Tibial artery (tissue), 4 donors: ENCODE measurements at regions not wholly inside any gene's neighbourhood (a gene's known extent, or its start where the extent isn't known, plus 50 kb on each side); places are given as distances from the start of the nearest gene placed in this dataset.

ENCODE experiments used
- DNase-seq, 2 donors: peaks; one replicate each; pipeline ENCODE4 v3.0.0-alpha.2; 2019
- H3K27ac ChIP-seq, 2 donors: fragments of 200-600 bp; sonication (generic) in 1 of 2; 1 replicate in 1 of 2; 2 replicates in 1 of 2; pipeline ENCODE4 v1.5.1; 2018 to 2019; ENCODE audit warnings: mild to moderate bottlenecking in 1 of 2
- H3K27me3 ChIP-seq, 2 donors: fragments of 200-600 bp; sonication (generic) in 1 of 2; one replicate each; pipeline versions ENCODE4 v1.5.1 to v1.6.0; 2016 to 2019
- H3K36me3 ChIP-seq, 3 donors: fragments of 200-600 bp; sonication (generic) in 2 of 3; one replicate each; pipeline ENCODE4 v1.5.1; 2016 to 2019; ENCODE audit warnings: mild to moderate bottlenecking in 2 of 3
- H3K4me1 ChIP-seq, 4 donors: fragments of 200-600 bp; sonication (generic) in 2 of 4; 1 replicate in 3 of 4; 2 replicates in 1 of 4; pipeline ENCODE4 v1.5.1; 2016 to 2019
- H3K4me3 ChIP-seq, 2 donors: fragments of 200-600 bp; sonication (generic) in 1 of 2; 1 replicate in 1 of 2; 2 replicates in 1 of 2; pipeline ENCODE4 v1.5.1; 2018 to 2019; ENCODE audit warnings: mild to moderate bottlenecking in 2 of 2
- H3K9me3 ChIP-seq, 3 donors: fragments of 200-600 bp; sonication (generic) in 1 of 3; one replicate each; pipeline ENCODE4 v1.5.1; 2016 to 2019
- CTCF ChIP-seq, 2 experiments: fragments of 200-600 bp in 1 of 2; fragments of 450-650 bp in 1 of 2; IDR thresholded peaks; one replicate each; pipeline ENCODE4 v1.5.1; 2017 to 2019; ENCODE audit warnings: antibody characterized with exemption in 2 of 2, mild to moderate bottlenecking in 1 of 2, moderate library complexity in 1 of 2
- intact Hi-C: fragments of 100-400 bp; cut with DNase I; formaldehyde crosslinking; loops from one replicate; pipeline ENCODE4 v1.15.0; 2023; ENCODE audit warnings: low total_unique reads

- DNase-seq: no peak
- no peak overlapping the region for H3K27ac ChIP-seq
- H3K36me3 ChIP-seq: no peaks in the 10 kb centered on the region
- H3K4me1 ChIP-seq: peaks cover 0 to 11% (median 0%) of the 10 kb centered on the region in 4 donors
- H3K9me3 ChIP-seq: no peaks in the 10 kb centered on the region
- TF ChIP-seq CTCF (IDR thresholded peaks at IDR 0.05): no peak
- H3K27me3 ChIP-seq: no peaks in the 10 kb centered on the region
- no peak overlapping the region for H3K4me3 ChIP-seq
- intact Hi-C loops: no loop called here
Observed at GRCh38 chr17:70022175-70022574, 52.9 kb upstream of the KCNJ16 start.

- Histone ChIP-seq H3K4me3 (no peak overlapping the region), H3K4me1 (peaks cover 0 to 11% (median 0%) of the 10 kb centered on the region in 4 donors), H3K9me3 (no peaks in the 10 kb centered on the region), H3K27me3 (no peaks in the 10 kb centered on the region), H3K36me3 (no peaks in the 10 kb centered on the region), H3K27ac (no peak overlapping the region)
- no peak for TF ChIP-seq CTCF (IDR thresholded peaks at IDR 0.05)
- DNase-seq: no peak
- intact Hi-C loops: no loop called here
Observed at GRCh38 chr17:70024253-70024652, 50.8 kb upstream of the KCNJ16 start.
